Chondrocyte (in vitro differentiated cells): ENCODE measurements at regions not wholly inside any gene's neighbourhood (a gene's known extent, or its start where the extent isn't known, plus 50 kb on each side); places are given as distances from the start of the nearest gene placed in this dataset.

Source experiments
- DNase-seq: peaks from one replicate; pipeline ENCODE4 v3.0.0; 2021; ENCODE audit warnings: mixed read lengths, low spot score
- H3K27ac Mint-ChIP-seq: one replicate; pipeline ENCODE4 v1.8.0; 2021; ENCODE audit warnings: mild to moderate bottlenecking, moderate library complexity, mixed read lengths; ENCODE audit not compliant: unreplicated experiment
- H3K27me3 Mint-ChIP-seq: 2 replicates; pipeline ENCODE4 v1.8.0; 2021; ENCODE audit warnings: low read depth, mixed read lengths
- H3K36me3 Mint-ChIP-seq: 2 replicates; pipeline ENCODE4 v1.8.0; 2021; ENCODE audit warnings: low read depth, mixed read lengths
- H3K4me1 Mint-ChIP-seq: 2 replicates; pipeline ENCODE4 v1.8.0; 2021; ENCODE audit warnings: low read depth, mild to moderate bottlenecking, mixed read lengths
- H3K4me3 Mint-ChIP-seq: one replicate; pipeline ENCODE4 v1.8.0; 2021; ENCODE audit warnings: mild to moderate bottlenecking, moderate library complexity, mixed read lengths; ENCODE audit not compliant: unreplicated experiment
- H3K9me3 Mint-ChIP-seq: 2 replicates; pipeline ENCODE4 v1.8.0; 2021; ENCODE audit warnings: low read depth, mixed read lengths
- TF ChIP-seq, protein P1 (sequence below): fragments of 200-600 bp; sonication (generic); IDR thresholded peaks from 2 replicates; pipeline ENCODE4 v1.5.0; 2021; ENCODE audit warnings: antibody characterized with exemption, mild to moderate bottlenecking, moderate library complexity

DNA sequence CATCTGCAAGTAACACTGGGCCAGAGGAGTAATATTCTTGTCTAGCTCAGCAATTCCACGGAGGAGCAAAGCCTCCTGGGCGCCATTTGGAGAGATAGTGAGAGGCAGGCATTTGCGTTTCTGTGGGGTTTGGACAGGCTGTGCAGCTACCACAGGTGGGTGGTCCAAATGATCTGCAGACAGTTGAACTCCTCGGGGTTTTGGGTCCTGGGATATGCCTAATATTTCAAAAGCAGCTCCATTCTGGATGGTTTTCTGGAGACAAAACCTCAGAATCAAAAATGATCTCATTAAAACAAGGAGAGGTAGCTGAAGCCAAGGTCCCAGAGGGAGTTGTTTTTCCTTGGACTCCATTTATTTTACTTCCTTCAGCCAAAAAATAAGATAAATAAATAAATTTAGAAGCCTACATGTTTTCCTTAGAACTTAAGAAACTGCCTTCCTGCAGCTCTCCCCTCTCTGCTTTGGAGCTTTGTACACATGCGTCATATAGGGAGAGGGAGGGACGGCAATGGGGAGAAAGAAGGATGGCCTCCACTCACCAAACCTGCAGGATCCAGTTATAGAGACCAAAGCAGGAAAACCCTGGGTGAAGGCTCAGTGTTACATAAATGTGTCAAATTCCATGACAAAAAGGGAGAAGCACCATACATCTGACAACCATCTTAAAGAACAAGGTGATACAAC is 227.3 kb upstream of the DAAM1 start:
- TF ChIP-seq, protein P1, sequence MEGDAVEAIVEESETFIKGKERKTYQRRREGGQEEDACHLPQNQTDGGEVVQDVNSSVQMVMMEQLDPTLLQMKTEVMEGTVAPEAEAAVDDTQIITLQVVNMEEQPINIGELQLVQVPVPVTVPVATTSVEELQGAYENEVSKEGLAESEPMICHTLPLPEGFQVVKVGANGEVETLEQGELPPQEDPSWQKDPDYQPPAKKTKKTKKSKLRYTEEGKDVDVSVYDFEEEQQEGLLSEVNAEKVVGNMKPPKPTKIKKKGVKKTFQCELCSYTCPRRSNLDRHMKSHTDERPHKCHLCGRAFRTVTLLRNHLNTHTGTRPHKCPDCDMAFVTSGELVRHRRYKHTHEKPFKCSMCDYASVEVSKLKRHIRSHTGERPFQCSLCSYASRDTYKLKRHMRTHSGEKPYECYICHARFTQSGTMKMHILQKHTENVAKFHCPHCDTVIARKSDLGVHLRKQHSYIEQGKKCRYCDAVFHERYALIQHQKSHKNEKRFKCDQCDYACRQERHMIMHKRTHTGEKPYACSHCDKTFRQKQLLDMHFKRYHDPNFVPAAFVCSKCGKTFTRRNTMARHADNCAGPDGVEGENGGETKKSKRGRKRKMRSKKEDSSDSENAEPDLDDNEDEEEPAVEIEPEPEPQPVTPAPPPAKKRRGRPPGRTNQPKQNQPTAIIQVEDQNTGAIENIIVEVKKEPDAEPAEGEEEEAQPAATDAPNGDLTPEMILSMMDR, result no peak

DNA sequence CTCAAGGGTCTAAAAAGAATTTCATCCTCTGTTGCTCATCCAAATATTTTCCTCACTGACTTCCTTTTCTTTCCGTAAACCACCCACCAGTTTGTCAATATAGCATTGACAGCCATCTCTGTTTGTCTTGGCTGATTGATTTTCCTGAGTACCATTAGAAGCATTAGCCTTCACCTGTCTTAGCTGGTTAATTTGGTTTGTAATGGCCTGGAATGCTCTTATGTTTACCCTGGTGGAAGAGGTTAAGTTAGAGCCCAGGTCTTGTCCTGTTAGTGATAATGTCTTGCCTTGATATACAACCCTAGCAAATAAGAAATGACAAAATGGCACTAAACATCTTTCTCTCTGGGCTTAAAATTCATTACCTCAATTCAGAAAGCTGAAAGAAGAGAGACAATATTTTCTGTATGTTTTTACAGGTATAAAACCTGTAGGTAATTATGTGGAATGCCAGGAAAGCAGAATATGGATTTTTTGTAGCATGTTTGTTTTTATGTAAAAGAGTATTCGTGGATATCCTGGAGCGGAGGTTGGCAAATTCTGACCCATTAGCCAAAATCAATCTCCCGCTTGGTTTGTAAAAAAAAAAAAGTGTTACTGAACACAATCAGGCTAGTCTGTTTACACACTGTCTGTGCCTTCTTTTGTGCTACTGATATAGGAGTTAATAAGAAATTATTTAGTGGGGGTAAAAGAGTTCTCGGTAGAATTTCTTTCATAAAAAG is 224.4 kb upstream of the DAAM1 start:
- TF ChIP-seq, protein P1, result no peak
- Mint-ChIP-seq H3K27me3 (no peaks in the 10 kb centered on the region), H3K27ac (no peak overlapping the region), H3K9me3 (no peaks in the 10 kb centered on the region), H3K4me1 (no peaks in the 10 kb centered on the region), H3K36me3 (no peaks in the 10 kb centered on the region), H3K4me3 (no peak overlapping the region)
- no peak for DNase-seq

More for the DNA sequence above, 227.3 kb upstream of the DAAM1 start:
- peaks cover 6% of the 10 kb centered on the region for H3K9me3 Mint-ChIP-seq
- H3K4me1 Mint-ChIP-seq, result peaks cover 6% of the 10 kb centered on the region
- no peak for DNase-seq
- no peak overlapping the region for H3K4me3 Mint-ChIP-seq
- peaks cover 3% of the 10 kb centered on the region for H3K36me3 Mint-ChIP-seq
- H3K27ac Mint-ChIP-seq, result no peak overlapping the region
- no peaks in the 10 kb centered on the region for H3K27me3 Mint-ChIP-seq

DNA sequence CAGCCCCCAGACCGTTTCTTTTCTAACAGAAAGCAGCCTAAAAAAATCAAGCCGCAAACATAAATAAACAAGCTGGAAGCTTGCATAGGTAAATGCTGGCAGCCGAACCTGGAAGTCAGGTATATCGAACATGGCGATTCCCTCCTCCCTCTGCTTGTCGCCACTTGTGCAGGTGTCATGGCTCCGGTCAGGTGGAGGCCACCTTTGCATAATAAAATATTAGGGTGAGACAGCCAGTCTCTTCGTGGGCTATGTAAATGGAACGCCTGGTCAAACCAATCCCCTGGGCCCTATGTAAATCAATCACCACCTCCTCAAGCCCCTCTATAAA is 223.9 kb upstream of the DAAM1 start:
- no peaks in the 10 kb centered on the region for H3K4me1 Mint-ChIP-seq
- TF ChIP-seq, protein P1, result no peak
- no peaks in the 10 kb centered on the region for H3K36me3 Mint-ChIP-seq
- H3K27me3 Mint-ChIP-seq, result no peaks in the 10 kb centered on the region
- H3K9me3 Mint-ChIP-seq, result no peaks in the 10 kb centered on the region
- no peak overlapping the region for H3K4me3 Mint-ChIP-seq
- no peak for DNase-seq
- no peak overlapping the region for H3K27ac Mint-ChIP-seq

DNA sequence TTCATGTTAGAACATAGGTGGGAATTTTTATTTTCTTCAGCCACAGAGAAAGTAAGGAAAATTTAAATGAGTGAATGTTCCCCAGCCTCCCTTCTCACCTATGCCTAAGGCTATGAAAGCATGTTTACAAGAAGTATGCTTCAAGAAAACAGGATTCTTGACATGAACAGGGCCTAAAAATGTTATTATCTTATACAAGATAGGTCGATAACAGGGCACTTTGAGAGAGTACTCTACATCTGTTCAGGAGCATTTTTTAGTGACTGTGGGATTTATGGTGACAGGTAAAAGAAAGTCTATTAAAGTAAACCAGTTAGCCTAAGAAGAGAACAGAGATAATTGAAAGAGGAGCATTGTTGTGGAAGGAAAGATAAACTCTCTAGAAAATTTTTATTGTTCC is 222.9 kb upstream of the DAAM1 start:
- TF ChIP-seq, protein P1, result no peak
- H3K9me3 Mint-ChIP-seq, result no peaks in the 10 kb centered on the region
- no peaks in the 10 kb centered on the region for H3K36me3 Mint-ChIP-seq
- H3K27me3 Mint-ChIP-seq, result no peaks in the 10 kb centered on the region
- no peak overlapping the region for H3K27ac Mint-ChIP-seq
- H3K4me1 Mint-ChIP-seq, result peaks cover 7% of the 10 kb centered on the region
- H3K4me3 Mint-ChIP-seq, result no peak overlapping the region
- no peak for DNase-seq

DNA sequence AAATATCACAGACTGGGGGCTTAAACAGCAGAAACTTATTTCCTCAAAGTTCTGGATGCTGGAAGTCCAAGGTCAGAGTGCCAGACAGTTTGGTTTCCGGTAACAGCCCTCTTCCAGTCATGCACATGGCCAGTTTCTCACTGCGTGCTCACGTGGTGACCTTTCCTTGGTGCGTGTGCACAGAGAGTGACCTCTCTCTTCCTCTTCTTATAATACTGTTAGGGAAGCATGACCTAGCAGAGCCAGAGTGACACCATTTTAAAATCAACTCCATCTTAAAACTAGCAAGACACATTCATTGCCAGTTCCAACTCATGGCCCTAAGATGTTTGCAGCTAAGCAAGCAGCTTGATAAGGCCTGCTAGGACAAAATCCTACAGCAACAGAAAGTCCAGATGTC is 221.5 kb upstream of the DAAM1 start:
- Mint-ChIP-seq H3K4me1 (peaks cover 9% of the 10 kb centered on the region), H3K4me3 (no peak overlapping the region), H3K27ac (no peak overlapping the region), H3K9me3 (no peaks in the 10 kb centered on the region), H3K36me3 (no peaks in the 10 kb centered on the region), H3K27me3 (no peaks in the 10 kb centered on the region)
- TF ChIP-seq, protein P1, result no peak
- no peak for DNase-seq
